Breast epithelium (tissue), 3 donors: ENCODE measurements at regions not wholly inside any gene's neighbourhood (a gene's known extent, or its start where the extent isn't known, plus 50 kb on each side); places are given as distances from the start of the nearest gene placed in this dataset.

Source experiments
- POLR2A ChIP-seq: fragments of 450-650 bp; IDR thresholded peaks from one replicate; pipeline ENCODE4 v1.6.1; 2016; ENCODE audit warnings: antibody characterized with exemption, mild to moderate bottlenecking, moderate library complexity
- POLR2AphosphoS5 ChIP-seq, 3 donors: sonication (generic); formaldehyde crosslinking; IDR thresholded peaks; one replicate each; pipeline ENCODE4 v1.6.1; 2017; ENCODE audit warnings: antibody characterized with exemption in 3 of 3
- TF ChIP-seq, protein P1 (sequence below), 3 donors: fragments of 450-650 bp; IDR thresholded peaks; one replicate each; pipeline ENCODE4 v1.5.1; 2016 to 2017; ENCODE audit warnings: antibody characterized with exemption in 3 of 3, mild to moderate bottlenecking in 3 of 3, moderate library complexity in 3 of 3

DNA sequence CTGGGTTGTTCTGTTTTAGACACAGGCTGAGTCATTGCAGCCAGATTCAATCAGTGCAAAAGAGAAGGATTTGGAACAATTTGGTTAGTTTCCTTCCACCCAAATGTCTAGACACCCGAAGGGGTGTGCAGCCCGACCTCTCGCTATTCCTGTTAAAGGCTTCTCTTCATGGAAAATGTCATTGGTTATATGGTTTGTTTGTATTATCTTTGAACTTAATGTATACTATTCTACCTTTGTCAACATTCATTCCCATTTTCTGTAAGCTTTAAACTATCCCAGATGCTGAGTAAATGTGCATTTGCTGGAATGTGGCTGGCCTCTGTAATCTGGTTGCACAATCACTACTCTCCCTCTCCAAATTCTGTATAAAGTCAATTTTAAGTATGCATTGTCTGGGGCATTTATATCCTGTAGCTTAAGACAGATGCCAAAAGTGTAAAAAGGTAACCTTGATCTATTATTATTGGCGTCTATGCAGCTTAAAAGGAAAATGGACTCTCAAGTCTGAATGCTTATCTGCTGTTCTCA is 80.4 kb upstream of the RND3 start:
- TF ChIP-seq, protein P1, sequence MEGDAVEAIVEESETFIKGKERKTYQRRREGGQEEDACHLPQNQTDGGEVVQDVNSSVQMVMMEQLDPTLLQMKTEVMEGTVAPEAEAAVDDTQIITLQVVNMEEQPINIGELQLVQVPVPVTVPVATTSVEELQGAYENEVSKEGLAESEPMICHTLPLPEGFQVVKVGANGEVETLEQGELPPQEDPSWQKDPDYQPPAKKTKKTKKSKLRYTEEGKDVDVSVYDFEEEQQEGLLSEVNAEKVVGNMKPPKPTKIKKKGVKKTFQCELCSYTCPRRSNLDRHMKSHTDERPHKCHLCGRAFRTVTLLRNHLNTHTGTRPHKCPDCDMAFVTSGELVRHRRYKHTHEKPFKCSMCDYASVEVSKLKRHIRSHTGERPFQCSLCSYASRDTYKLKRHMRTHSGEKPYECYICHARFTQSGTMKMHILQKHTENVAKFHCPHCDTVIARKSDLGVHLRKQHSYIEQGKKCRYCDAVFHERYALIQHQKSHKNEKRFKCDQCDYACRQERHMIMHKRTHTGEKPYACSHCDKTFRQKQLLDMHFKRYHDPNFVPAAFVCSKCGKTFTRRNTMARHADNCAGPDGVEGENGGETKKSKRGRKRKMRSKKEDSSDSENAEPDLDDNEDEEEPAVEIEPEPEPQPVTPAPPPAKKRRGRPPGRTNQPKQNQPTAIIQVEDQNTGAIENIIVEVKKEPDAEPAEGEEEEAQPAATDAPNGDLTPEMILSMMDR (IDR thresholded peaks at IDR 0.05), result no peak
- TF ChIP-seq POLR2AphosphoS5 (IDR thresholded peaks at IDR 0.05) (no peak), POLR2A (no peak)
